Loucy (cell line): ENCODE measurements at regions not wholly inside any gene's neighbourhood (a gene's known extent, or its start where the extent isn't known, plus 50 kb on each side); places are given as distances from the start of the nearest gene placed in this dataset.

ENCODE experiments used
- EZH2phosphoT487 ChIP-seq: fragments of 200-600 bp; IDR thresholded peaks from 2 replicates; pipeline ENCODE4 v1.6.1; 2018; ENCODE audit warnings: antibody characterized with exemption, mild to moderate bottlenecking, moderate library complexity, borderline replicate concordance
- TF ChIP-seq, protein P1 (sequence below): fragments of 200-600 bp; sonication (generic); conservative IDR thresholded peaks from 2 replicates; pipeline ENCODE4 v1.5.1; 2014; ENCODE audit warnings: mild to moderate bottlenecking, antibody characterized with exemption, low read length

DNA sequence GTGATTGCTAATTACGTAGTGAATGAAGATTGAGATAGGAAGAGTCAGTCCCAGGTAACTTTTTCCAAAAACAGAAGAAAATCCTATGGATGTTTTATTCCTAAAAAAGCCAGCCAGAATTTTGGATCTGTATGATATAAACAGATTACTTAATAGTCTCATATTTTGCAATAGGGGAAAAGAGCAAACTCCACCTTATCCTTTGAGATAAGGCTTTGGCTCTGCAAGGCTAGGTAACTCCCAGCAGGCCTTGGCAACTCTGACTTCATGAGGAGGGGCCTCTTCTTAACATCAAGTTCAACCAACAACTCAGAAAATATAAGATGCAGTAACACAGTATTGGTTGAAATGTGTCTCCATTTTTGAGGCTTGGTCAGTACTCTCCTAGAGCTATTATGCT, 98.7 kb upstream of the SLC4A4 start:
- TF ChIP-seq, protein P1, sequence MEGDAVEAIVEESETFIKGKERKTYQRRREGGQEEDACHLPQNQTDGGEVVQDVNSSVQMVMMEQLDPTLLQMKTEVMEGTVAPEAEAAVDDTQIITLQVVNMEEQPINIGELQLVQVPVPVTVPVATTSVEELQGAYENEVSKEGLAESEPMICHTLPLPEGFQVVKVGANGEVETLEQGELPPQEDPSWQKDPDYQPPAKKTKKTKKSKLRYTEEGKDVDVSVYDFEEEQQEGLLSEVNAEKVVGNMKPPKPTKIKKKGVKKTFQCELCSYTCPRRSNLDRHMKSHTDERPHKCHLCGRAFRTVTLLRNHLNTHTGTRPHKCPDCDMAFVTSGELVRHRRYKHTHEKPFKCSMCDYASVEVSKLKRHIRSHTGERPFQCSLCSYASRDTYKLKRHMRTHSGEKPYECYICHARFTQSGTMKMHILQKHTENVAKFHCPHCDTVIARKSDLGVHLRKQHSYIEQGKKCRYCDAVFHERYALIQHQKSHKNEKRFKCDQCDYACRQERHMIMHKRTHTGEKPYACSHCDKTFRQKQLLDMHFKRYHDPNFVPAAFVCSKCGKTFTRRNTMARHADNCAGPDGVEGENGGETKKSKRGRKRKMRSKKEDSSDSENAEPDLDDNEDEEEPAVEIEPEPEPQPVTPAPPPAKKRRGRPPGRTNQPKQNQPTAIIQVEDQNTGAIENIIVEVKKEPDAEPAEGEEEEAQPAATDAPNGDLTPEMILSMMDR: no peak
- no peak for TF ChIP-seq EZH2phosphoT487
